NCI-H1930 (cell line): ENCODE measurements at regions not wholly inside any gene's neighbourhood (a gene's known extent, or its start where the extent isn't known, plus 50 kb on each side); places are given as distances from the start of the nearest gene placed in this dataset.

Experiments
- DNase-seq, 2 experiments: peaks; one replicate each; lab custom pipeline; 2025; lab: John Stamatoyannopoulos, UW

- no peak for DNase-seq
Observed at GRCh38 chr7:131225619-131226513, 101.8 kb upstream of the MKLN1 start.

DNA sequence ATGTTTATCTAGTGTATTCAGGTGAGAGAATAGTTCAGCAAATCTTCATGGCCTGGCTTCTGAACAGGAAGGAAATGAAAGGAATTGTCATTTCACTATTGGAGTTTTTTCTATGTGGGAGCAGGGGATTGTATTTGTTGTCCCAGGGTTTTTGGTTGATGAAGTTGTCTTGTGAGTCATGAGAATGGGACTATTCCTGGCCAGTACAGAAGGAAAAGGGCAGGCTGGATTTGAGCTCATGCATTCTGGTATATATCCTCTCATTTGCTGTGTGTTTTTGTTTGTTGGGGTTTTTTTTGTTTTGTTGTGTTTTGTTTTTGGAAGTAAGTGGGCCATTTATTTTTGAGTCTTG lies 101.2 kb upstream of the MKLN1 start:
- no peak for DNase-seq

GRCh38 chr7:131231381-131232220 lies 96.1 kb upstream of the MKLN1 start:
- DNase-seq = no peak

- no peak for DNase-seq
Observed at GRCh38 chr7:131232768-131233167, 94.9 kb upstream of the MKLN1 start.

DNA sequence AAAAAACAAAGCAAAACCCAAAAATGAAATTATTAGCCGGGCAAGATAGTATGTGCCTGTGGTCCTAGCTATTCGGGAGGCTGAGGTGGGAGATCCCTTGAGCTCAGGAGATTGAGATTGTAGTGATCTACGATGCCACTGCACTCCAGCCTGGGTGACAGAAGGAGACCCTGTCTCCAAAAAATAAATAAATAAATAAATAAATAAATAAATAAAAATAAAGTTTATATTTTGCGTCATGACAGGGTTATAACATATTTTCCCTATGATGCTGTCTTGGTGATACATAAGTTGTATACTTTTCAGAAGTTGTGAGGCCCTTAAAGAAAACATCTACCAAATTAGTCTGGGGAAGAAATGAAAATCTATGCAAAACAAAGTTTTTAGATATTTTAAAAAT lies 94.5 kb upstream of the MKLN1 start:
- no peak for DNase-seq

- DNase-seq = no peak
Observed at GRCh38 chr7:131234719-131235488, 92.8 kb upstream of the MKLN1 start.

DNA sequence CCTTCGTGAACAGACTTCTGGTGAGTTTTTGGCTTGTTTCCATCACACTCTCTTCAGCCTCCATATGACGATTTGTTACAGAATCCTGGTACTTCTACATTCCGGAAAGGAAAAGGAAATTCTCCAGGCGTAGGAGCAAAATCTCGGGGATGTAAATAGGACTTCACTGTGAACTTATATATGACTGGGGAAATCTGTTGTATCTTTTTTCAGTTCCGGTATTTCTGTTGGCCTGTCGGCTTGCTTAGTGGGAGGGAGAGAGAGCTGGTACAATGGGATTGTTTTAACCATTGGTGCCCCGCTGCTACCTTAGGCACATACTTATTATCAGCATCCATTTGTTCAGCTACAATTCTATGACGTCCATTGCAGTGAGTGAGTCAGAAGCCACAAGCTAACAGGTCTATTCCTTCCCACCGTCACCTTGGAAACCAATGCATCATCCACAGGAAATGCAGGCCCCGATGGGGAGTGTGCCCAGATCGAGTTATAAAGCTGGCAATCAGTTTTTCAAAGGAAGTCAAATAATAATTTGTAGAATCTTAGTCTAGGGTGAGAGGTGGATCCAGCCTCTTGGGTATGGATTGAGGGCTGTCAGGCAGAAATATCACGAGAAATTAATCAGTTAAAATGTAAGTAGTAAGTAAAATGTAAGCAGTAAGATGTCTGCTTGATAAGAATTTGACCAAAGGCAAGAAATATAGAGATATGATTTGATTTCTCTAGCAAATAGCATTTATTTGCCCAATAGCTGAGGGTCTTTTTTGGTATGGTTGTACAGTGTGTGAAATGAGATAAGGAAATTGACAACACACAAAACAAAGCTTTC lies 92.0 kb upstream of the MKLN1 start:
- peak in 1 of 2 experiments; percentile 14 for DNase-seq

- DNase-seq = no peak
Observed at GRCh38 chr7:131236318-131236672, 91.4 kb upstream of the MKLN1 start.

- DNase-seq = no peak
Observed at GRCh38 chr7:131238347-131238931, 89.2 kb upstream of the MKLN1 start.

DNA sequence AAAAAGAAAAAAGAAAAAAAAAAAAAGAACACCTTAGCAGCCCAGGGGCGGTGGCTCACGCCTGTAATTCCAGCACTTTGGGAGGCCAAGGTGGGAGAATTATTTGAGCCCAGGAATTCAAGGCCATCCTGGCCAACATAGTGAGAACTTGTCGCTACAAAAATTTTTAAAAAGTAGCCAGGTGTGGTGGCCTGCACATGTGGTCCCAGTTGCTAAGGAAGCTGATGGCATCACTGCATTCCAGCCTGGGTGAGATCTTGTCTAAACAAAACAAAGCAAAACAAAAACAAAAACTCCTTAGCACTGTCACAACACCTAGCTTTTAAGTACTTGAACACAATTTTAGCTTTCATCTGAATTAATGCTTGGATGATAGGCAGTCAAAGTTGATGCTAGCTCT lies 86.3 kb upstream of the MKLN1 start:
- DNase-seq = no peak

GRCh38 chr7:131242123-131242650 lies 85.5 kb upstream of the MKLN1 start:
- DNase-seq = no peak

DNA sequence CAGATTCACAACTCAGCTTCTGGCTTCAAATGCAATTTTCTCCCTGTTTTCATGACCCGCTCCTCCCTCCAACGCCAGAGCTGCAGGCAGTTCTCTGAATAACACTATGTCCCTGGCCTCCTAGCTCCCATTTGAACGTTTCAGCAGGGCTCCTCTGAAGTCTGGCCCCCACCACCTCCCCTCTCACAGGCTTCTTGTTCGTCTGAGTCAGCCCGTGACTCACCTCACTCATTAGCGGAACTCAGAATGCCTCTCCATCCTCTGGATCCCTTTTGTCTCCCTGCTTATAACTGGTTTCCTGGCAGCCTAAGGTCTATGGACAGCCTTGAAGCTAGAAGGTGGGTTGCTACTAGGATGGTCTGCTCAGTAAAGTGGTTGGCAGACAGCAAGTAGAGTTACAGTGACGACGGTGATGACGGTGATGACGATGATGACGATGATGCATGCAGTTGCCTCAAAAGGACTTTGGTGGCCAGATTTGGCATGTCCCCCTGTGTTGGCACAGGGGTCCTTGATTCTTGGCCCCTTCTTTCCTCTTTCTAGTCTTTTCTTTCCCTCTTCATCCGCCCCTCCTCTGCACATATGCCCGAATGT lies 83.3 kb upstream of the MKLN1 start:
- DNase-seq = no peak

GRCh38 chr7:131249003-131249402 lies 78.7 kb upstream of the MKLN1 start:
- DNase-seq = no peak

GRCh38 chr7:131249483-131249882 lies 78.2 kb upstream of the MKLN1 start:
- DNase-seq = no peak

GRCh38 chr7:131250331-131250730 lies 77.3 kb upstream of the MKLN1 start:
- no peak for DNase-seq

GRCh38 chr7:131251371-131251770 lies 76.3 kb upstream of the MKLN1 start:
- DNase-seq = no peak

- DNase-seq = no peak
Observed at GRCh38 chr7:131252976-131253375, 74.7 kb upstream of the MKLN1 start.

DNA sequence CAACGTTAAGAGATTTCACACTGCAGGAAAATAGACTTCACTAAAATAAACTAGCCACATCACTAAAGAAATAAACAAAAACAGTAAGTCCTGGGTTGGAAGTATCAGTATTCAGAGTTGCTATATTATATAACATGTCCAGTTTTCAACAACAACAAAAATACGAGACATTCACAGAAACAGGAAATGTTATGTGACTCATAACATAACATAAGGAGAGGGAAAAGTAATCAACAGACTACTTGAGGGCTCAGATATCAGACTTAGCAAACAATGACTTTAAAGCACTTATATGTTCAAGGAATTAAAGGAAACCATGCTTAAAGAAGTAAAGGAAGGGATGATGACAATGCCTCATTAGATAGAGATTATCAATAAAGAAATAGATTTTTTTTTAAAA lies 73.5 kb upstream of the MKLN1 start:
- no peak for DNase-seq

DNA sequence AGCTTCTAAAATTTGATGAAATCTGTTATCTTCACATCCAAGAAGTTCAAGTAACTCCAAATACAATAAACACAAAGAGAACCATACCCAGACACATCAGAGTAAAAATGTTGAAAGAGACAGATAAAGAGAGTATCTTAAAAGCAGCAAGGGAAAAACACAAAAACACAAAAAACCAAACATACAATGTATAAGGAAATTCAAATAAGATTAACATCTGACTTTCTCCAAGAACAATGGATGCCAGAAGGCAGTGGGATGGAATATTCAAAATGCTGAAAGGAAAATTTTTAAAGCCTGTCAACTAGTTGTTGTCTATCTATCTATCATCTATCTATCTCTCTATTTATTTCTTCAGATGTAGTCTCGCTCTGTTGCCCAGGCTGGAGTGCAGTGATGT lies 72.4 kb upstream of the MKLN1 start:
- DNase-seq = no peak

DNA sequence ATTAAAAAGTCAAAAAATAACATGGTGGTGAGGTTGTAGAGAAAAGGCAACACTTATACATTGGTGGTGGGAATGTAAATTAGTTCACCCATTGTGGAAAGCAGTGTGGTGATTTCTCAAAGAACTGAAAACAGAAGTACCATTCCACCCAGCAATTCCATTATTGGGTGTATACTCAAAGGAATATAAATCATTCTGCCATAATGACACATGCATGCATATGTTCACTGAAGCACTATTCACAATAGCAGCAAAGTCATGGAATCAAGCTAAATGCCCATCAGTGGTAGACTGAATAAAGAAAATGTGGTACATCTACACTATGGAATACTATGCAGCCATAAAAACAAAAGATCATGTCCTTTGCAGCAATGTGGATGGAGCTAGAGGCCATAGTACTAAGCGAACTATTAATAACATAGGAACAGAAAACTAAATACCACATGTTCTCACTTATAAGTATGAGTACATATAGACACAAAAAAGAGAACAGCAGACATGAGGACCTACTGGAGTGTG lies 66.1 kb upstream of the MKLN1 start:
- DNase-seq = no peak
